ENCODE measurements at regions not wholly inside any gene's neighbourhood (a gene's known extent, or its start where the extent isn't known, plus 50 kb on each side); places are given as distances from the start of the nearest gene placed in this dataset.
"Not testable (repeated sequence)": the region's sequence is repeated elsewhere in the genome, so short reads cannot be mapped to it uniquely, and the experiment has no call there.

DNA sequence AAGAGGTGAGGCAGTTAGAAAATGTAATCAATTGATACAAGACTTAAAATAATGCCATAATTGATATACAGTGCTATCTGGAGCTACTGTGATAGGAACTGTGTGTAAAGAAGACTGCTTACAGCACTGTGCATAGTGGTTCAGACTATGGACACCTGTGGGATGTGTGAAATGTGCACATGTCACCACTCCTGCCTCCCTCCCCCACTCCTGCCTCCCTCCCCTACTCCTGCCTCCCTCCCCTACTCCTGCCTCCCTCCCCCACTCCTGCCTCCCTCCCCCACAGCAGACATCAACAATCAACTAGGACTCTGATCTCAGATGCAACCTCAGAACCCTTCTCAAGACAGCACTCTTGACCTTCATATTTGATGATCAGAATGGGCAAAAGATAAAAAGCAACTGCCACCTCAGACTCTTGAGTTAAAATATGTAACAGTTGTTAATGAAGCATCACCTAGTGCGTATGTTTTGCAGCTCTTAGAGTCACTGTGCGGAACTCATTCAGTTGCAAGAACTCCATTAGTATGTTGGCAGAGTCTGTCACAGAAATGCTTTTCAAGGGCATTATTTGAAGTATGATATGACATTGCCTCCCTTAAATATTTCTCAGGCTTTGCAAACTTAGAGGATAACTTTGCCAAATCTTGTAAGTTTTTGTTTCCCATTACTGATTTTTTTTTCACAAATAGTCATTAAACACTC lies 255.2 kb upstream of the DDHD1 start:
- no peak for DNase-seq (ENCODE audit: low read depth, low spot score)

DNA sequence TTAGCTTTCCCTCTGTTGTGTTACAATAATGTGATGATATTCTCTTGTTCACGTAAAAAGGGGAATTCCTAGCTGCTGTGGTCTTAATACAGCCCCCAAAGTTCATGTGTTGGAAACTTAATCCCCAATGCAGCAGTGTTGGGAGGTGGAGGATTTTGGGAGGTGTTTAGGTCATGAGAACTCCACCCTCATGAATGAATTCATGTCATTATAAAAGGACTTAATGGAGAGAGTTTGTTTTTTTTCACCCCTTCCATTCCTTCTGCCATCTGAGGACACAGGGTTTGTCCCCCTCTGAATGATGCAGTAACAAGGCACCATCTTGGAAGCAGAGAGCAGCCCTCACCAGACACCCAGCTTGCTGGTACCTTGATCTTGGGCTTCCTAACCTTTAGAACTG lies 253.4 kb upstream of the DDHD1 start:
- no peak for DNase-seq (ENCODE audit: low read depth, low spot score)

DNA sequence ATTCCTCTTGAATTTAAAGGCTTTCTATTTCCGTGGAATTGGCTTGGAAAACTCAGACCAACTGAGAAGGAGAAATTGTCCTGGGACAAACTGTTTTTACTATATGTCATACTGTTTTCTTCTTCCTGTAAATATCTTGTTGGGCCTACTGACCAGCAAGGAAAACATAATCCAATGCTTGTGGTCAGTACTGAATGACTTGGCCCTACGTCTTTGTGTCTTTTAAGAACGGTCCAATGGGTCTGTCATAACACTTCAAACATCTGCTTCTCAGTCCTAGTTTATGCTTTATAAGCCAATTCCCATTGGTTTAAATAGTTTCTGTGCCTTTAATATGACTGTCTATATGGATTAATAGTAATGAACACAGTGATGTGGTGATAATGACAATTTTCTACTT lies 248.5 kb upstream of the DDHD1 start:
- no peak for DNase-seq (ENCODE audit: low read depth, low spot score)

DNA sequence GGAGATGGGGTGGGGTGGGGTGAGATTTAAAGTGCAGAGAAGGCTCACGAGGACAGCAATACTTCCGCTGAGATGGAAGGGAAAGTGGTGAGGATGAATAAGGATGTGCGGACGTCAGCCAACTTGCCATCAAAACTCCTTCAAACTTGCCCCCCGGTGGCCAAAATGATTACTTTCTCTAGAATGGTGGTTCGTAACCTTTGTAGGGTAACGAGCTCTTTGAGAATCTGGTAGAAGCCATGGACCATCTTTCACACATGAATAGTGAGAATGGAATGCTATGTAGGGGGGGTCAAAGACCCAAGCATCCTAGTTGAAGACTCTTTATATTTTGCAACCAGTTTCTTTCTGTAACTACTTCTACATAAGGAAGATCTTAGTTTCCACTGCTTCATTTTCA lies 245.9 kb upstream of the DDHD1 start:
- DNase-seq (ENCODE audit: low read depth, low spot score), result peak; percentile 67

DNA sequence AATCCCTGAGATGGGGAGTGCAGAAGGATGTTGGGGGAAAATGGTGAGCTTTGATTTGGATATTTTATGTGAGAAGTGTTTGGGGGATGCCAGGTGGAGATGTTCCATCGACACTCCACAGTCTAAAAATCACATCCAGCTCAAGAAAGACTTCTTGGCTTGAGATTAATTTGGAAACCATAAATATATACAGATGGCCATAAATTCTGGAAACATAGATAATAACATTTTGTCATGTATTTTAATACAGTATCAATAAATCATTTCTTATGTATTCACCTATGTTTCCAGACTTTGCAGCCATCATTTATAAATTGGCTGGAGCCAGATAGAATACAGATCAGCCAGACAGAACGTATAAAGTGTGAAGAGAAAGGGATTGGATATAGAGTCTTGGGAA lies 245.5 kb upstream of the DDHD1 start:
- no peak for DNase-seq (ENCODE audit: low read depth, low spot score)

DNA sequence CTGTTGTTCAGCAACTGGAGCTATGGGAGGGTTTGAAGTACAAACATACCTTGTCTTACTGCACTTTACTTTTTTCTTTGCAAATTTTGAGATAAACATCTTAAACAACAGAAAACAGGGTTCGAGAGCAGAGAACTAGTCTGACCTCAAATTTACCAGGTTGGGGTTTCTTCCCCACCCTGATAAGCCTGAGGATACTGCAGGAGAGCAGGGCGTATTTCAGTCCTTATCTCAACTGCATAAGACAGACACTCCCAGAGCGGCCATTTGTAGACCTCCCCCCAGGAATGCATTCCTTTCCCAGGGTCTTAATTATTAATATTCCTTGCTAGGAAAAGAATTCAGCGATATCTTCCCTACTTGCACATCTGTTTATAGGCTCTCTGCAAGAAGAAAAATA lies 242.1 kb upstream of the DDHD1 start:
- not testable (repeated sequence) for DNase-seq (ENCODE audit: low read depth, low spot score)

DNA sequence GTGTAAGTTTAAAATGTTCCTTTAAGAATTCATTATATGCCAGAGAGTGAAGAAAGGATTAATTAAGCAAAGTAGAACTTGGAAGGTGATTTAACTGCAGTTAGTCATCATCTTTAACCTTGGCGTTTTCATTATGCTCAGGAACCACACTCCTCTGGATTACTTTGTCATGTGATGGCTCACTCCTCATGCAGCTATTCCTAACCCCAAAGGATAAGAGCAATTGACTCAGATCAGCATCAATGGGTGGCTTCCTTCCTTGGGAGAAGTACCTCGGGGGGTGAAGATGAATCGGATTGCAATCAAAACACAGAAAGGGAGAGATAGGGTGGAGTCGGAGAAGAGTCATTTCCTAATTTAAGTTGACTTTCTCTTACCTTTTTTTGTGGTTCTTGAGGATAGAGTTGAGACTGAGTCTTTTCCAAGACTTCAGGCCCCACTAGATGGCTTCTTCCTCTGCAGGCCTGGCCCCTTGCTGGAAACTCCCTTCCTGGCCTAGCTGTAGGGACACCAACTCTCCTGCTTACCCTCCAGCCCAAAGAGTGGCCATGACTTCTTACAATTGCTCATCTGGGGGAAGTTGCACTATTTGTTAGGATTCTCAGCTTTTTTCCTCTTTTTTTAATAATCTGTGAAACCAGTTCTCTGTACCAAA lies 238.6 kb upstream of the DDHD1 start:
- no peak for DNase-seq (ENCODE audit: low read depth, low spot score)

DNA sequence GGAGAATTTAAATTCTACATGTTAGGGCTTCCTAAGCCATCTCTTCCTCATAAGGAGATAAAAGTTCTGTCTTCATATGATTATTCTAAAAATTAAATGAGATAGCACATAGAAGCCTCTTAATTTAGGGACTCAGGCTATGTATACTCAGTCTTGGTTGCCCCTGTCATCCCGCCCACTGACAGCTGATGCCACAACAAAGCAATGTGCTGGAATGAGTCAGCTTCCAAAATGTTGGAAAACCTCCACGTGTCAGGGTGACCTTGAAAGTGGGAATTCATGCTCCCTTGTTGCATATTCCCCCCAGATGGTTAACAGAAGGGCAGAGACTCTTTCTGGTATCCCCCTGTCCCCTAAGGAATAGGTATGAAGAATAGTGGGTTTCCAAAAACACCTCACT lies 238.0 kb upstream of the DDHD1 start:
- no peak for DNase-seq (ENCODE audit: low read depth, low spot score)

DNA sequence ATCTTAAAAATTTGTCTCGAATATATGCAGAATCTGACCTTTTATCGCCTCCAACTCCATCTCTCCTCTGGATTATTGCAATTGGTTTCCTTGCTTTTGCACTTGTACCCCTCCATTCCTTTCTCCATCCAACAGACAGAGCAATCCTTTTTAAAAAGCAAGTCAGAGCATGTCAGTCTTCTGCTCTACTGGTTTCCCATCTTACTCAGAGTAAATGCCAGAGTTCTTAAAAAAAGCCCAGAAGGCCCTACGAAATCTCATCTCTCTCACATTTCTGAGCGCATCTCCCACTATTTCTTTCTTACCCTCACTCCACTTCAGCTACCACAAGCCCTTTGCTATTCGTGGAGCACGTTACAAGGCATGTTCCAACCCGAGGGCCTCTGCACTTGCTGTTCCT lies 236.9 kb upstream of the DDHD1 start:
- DNase-seq (ENCODE audit: low read depth, low spot score), result no peak

DNA sequence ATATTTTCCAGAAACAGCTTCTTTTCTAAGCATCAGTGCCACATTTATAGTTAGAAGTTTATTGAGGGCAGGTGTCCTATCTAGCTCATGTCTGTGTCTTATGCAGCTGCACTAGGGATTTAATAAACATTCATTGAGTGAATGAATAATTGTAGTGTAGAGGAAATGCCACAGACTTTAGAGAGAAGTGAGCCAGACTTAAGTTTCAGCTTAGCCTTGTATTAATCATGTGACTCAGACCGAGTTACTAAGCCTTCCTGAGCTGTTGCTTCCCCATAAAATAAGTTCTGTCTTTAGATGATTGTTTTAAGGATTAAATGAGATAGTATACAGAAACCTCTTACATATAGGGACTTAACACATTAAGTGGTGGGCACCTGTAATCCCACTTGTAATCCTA lies 236.1 kb upstream of the DDHD1 start:
- no peak for DNase-seq (ENCODE audit: low read depth, low spot score)

DNA sequence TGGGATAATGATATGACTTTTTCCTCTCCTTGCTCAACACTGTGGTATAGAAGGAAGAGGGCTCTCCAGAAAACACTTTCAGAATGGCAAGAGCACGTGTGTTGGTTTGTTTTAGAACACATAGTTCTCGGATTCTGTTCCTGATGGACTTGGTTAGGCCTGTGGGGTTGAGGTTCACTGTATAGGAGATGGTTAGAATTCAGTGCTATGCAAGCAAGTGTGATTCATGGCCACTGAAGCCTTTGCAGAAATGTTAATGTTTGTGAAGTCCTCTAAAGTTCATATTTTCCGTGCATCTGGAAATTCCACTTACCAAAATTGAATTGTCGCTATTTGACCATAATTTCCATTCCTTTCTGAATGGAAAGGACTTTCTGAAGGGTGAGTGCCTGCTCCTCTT lies 233.2 kb upstream of the DDHD1 start:
- DNase-seq (ENCODE audit: low read depth, low spot score), result no peak

DNA sequence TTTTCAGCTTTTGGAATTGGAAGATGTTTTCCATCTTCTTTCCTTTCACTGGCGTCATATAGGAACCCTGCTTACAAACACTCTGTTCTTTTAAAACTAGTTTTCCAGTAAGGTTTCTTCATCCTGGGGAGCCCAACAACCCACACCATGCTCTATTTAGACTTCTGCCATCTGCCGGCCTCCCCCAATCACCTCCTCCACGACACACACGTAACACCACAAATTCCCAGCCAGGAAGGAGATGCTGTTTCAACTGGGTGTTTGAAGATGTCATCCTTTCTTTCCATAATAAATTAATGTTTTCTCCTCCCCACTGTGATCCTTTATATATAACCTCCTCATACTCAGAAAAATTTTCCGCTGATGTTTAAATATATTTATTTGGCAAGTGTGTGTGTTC lies 231.4 kb upstream of the DDHD1 start:
- DNase-seq (ENCODE audit: low read depth, low spot score), result no peak

DNA sequence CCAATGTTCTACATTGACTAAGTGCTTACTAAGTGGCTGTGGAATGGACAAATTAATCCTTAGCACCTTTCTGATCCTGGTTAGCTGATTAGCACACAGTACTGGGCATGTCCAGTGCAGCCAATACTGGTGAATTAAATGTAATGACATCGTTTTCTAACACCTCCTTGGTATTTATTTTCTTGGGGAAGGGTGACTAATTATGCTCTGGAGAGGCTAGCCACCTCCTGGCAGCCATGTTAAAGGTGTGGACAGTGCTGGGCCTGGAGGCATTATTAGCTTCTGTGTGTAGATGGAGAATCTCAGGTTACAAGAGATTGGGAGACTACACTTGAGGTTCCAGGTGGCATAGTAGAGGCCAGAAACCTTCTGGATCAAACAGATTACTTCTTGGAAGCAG lies 230.9 kb upstream of the DDHD1 start:
- no peak for DNase-seq (ENCODE audit: low read depth, low spot score)

DNA sequence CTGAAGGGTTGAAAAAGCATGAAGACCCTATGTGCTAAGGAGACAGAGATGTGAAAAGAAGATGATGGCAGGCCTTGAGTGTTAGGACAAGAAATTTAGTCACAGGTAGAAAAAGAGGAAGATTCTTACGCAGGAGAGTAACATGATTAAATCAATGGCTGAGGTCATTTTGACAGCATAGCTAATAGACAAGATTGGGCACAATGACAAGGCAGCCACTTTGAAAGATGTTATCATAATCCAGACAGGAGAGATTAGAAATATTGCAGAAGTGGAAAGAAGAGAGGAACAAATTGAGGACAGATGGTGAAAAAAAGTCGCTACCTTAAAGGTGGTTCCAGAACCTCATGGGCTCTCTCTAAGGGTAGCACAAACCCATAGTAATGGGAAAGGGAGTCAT lies 228.8 kb upstream of the DDHD1 start:
- no peak for DNase-seq (ENCODE audit: low read depth, low spot score)

DNA sequence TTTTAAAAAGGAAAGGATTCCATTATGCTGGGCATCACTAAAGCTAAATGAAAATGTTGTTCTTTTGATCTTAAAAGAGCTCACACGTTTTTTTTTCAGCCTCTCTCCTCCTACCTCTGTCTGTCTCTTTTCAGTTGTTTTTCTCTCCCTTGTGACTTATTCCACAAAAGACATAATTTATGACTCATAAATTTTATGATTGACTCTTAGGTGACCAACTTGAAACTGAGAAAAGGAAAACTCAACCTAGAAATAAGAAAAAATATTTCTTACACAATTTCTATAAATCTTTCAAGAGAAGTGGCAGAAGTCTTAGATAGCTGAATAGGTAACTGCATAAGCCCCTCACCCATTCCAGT lies 227.7 kb upstream of the DDHD1 start:
- no peak for DNase-seq (ENCODE audit: low read depth, low spot score)

DNA sequence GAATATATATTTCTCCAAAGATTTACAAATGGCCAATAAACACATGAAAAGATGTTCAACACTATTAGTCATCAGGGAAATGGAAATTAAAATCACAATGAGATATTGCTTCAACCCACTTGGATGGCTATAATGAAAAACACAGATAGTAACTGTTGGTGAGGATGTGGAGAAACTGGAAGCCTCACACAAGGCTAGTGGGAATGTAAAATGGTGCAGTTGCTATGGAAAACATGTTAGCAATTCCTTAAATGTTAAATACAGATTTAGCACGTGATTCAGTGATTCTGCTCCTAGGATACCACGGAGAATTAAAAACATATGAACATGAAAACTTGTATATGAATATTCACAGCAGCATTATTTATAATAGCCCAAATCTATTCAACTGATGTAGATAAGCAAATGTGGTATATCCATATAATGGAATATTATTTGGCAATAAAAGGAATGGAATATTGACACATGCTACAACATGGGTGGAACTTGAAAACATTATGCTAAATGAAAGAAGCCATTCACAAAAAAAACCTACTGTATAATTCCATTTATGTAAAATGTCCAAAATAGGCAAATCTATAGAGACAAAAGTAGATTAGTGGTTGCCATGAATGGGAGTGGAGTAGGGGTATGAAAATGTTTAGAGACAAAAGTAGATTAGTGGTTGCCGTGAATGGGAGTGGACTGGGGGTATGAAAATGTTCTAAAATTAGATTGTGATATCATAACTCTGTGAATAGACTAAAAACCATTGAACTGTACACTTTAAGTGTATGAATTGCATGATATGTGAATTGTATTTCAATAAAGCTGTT lies 227.1 kb upstream of the DDHD1 start:
- DNase-seq (ENCODE audit: low read depth, low spot score), result no peak

DNA sequence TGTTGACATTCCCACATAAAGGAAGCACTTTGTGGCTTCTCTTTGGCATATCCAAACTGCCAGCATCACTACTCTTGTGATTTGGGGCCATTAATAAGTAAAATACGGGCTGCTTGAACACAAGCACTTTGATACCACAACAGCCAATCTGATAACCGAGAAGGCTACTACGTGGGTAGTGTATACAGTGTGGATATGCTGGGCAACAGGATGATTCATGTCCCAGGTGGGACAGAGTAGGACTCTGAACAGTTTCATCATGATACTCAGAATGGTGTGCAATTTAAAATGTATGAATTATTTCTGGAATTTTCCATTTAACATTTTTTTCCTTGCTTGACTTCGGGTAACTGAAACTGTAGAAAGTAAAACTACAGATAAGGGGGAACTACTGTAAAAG lies 225.0 kb upstream of the DDHD1 start:
- DNase-seq (ENCODE audit: low read depth, low spot score), result no peak

DNA sequence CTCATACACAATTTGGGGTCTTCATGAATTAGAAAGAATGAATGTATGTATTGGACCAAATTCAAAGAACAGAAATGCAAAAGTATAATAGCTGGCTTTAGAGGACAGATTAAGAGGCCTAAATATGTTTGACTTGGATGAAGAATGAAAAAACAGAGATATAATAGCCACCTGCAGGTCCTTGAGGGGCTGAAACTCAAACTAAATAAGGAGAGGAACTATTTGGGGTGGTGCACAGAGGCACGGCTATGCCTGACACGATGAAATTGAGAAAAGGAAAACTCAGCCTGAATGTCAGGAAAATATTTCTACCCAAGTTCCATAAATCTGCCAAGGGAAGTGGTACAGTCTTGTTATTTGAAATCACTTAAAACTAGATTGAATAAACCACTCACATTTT lies 222.9 kb upstream of the DDHD1 start:
- no peak for DNase-seq (ENCODE audit: low read depth, low spot score)

DNA sequence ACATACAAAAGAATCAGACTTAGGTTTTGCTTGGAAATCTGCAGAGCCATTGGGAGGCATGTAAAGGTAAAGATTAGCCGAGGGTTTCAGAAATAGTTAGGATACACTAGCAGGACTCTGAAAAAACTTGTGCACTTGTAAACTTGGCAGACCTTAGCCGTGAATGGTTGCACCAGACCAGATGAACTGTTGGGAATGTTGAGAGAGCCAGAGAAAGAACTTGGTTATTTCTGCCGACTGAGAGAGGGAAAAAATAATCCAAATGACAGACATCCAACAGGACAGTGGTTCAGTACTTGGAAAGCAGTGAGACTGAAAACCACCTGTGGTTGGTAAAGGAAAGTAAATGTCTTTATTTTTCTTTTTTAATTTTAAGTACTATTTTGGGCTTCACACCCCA lies 222.5 kb upstream of the DDHD1 start:
- no peak for DNase-seq (ENCODE audit: low read depth, low spot score)

DNA sequence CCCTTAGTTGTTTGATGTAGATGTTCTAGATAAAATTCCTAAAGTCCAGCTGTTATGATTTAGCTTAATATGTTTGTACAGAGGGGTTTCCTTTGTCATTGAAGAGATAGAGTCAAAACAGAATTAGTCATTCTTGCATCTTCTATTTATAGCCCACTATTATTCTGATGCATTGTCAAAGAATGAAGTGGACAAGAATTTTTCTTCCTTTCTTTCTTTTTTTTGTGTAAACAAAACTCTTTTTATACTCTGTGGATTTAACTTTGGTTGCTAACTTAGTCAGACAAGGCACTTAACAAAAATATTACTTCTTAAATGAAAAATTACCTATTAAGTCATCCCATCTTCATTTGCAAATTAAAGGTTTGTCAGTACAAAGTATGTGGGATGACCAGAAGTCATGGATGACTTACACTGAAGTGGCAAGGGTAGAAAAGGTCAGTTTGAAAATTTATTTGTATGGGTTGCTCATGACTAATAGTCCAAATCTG lies 215.6 kb upstream of the DDHD1 start:
- DNase-seq (ENCODE audit: low read depth, low spot score), result no peak

DNA sequence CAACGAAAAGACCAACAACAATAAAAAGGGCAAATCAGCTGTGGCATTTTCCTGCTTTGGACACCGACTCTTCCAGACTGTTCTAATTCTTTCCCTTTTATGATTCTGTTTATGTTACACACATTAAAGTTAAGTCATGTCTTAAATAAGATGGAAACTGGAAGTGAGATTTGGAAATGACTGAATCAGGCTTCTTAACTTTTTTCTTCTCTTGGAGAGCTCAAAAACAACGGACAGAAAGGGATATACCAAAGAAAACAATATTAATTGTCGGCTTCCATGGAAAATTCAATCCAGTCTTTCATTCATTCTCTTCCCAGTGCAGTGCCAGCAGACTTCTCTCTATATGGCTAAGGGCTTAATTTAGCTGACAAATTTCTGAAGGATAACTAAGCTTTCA lies 214.9 kb upstream of the DDHD1 start:
- no peak for DNase-seq (ENCODE audit: low read depth, low spot score)

DNA sequence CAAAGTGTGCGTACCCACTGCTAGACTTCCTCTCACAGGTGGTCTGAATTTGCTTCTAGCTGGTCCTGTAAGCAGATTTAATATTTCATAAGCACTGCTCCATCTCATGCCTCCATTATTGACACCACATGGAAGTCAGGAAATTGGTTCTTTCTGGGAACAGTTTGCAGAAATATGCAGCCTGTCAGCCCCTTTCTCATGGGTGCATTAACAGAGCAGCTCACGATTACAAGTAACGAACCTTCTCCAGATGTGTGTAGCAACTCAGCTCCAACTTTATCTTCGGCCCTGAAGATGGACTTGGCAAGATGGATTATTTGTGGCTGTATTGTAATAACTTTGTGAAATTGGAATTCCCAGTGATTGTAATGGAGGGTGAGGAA lies 214.5 kb upstream of the DDHD1 start:
- no peak for DNase-seq (ENCODE audit: low read depth, low spot score)
